ENCODE measurements at regions not wholly inside any gene's neighbourhood (a gene's known extent, or its start where the extent isn't known, plus 50 kb on each side); places are given as distances from the start of the nearest gene placed in this dataset.

- TF ChIP-seq CTCF (conservative IDR thresholded peaks at IDR 0.05): no peak
- no peak for TF ChIP-seq EZH2 (IDR thresholded peaks at IDR 0.05; ENCODE audit: low read depth)
Observed at GRCh38 chr1:147444381-147444780, 96.9 kb upstream of the BCL9 start.

All from PC-9 (cell line).